Panc1 (cell line): ENCODE measurements at regions not wholly inside any gene's neighbourhood (a gene's known extent, or its start where the extent isn't known, plus 50 kb on each side); places are given as distances from the start of the nearest gene placed in this dataset.

Source experiments
- ATAC-seq: fragments of 200-7000 bp; cut with Tn5 transposase; 2 replicates; pipeline ENCODE4 v1.9.1; 2020; ENCODE audit warnings: mild to moderate bottlenecking, moderate library complexity
- BruUV-seq: library from RNA; stranded (reverse); fragments of 400-500 nt; replicated peaks from 2 replicates; lab custom pipeline; 2021; lab: Mats Ljungman, UMichigan
- CTCF ChIA-PET: fragments of 300-600 bp; sonication (Branson Sonifier 250); formaldehyde crosslinking; loops from one replicate; lab custom pipeline; 2022; ENCODE audit warnings: antibody characterized with exemption; lab: Charles Lee
- POLR2A ChIA-PET: fragments of 300-600 bp; sonication (Branson Sonifier 250); formaldehyde crosslinking; loops from one replicate; lab custom pipeline; 2022; ENCODE audit warnings: antibody characterized with exemption; lab: Charles Lee
- DNase-seq: peaks from one replicate; pipeline ENCODE4 v3.0.0-alpha.2; 2010; ENCODE audit warnings: low read depth, low spot score
- H3K27ac ChIP-seq: 2 replicates; pipeline ENCODE4 v1.5.1; 2011; ENCODE audit warnings: mild to moderate bottlenecking, low read length, inconsistent platforms
- H3K27me3 ChIP-seq: fragments of 200-500 bp; sonication (Bioruptor generic); 2 replicates; pipeline ENCODE4 v1.6.0; 2014; ENCODE audit warnings: low read length, inconsistent platforms; ENCODE audit not compliant: control insufficient read depth, insufficient read depth
- H3K36me3 ChIP-seq: fragments of 200-500 bp; sonication (Bioruptor generic); 2 replicates; pipeline ENCODE4 v1.5.1; 2014; ENCODE audit warnings: inconsistent platforms, mild to moderate bottlenecking, low read length, moderate library complexity; ENCODE audit not compliant: control insufficient read depth, insufficient read depth
- H3K4me1 ChIP-seq: 2 replicates; pipeline ENCODE4 v1.5.1; 2011; ENCODE audit warnings: inconsistent platforms, mild to moderate bottlenecking, low read length, moderate library complexity; ENCODE audit not compliant: control insufficient read depth, insufficient read depth
- H3K4me3 ChIP-seq, 2 experiments: 2 replicates each; pipeline ENCODE4 v1.5.1; 2011 to 2012; ENCODE audit warnings: low read depth in 2 of 2, low read length in 2 of 2, mild to moderate bottlenecking in 2 of 2, inconsistent platforms in 1 of 2, moderate library complexity in 1 of 2
- H3K9me3 ChIP-seq: fragments of 200-500 bp; sonication (Bioruptor generic); 2 replicates; pipeline ENCODE4 v1.5.1; 2014; ENCODE audit warnings: low read depth, mild to moderate bottlenecking, inconsistent platforms, low read length, moderate library complexity; ENCODE audit not compliant: control insufficient read depth, insufficient read depth
- POLR2AphosphoS5 ChIP-seq: IDR thresholded peaks from 2 replicates; pipeline ENCODE4 v1.6.1; 2012; ENCODE audit warnings: mild to moderate bottlenecking, low read depth, low read length, moderate library complexity
- REST ChIP-seq, 2 experiments: IDR thresholded peaks; 2 replicates each; pipeline ENCODE4 v1.6.1; 2011 to 2012; ENCODE audit warnings: low read depth in 2 of 2, control low read depth in 1 of 2, low read length in 1 of 2, mild to moderate bottlenecking in 1 of 2, moderate library complexity in 1 of 2; ENCODE audit not compliant: insufficient read depth in 1 of 2
- SIN3A ChIP-seq: IDR thresholded peaks from 2 replicates; pipeline ENCODE4 v1.6.1; 2012; ENCODE audit warnings: low read depth, mild to moderate bottlenecking, low read length, moderate library complexity, borderline replicate concordance; ENCODE audit not compliant: insufficient read depth
- TCF7L2 ChIP-seq: IDR thresholded peaks from 2 replicates; pipeline ENCODE4 v1.6.1; 2011; ENCODE audit warnings: mild to moderate bottlenecking, low read depth, low read length, inconsistent platforms
- in situ Hi-C: cut with HindIII; loops from 2 replicates; pipeline ENCODE4 v1.10.0; 2016; ENCODE audit warnings: low sequenced_read_pairs, low pct_unique_long_range_greater_than_20kb
- intact Hi-C: fragments of 100-400 bp; cut with micrococcal nuclease; formaldehyde crosslinking; loops from one replicate; pipeline ENCODE4 v1.10.0; 2022; ENCODE audit not compliant: unreplicated experiment
- TF ChIP-seq, protein P1 (sequence below): fragments of 450-650 bp; IDR thresholded peaks from 2 replicates; pipeline ENCODE4 v1.5.1; 2017; ENCODE audit warnings: mild to moderate bottlenecking

DNA sequence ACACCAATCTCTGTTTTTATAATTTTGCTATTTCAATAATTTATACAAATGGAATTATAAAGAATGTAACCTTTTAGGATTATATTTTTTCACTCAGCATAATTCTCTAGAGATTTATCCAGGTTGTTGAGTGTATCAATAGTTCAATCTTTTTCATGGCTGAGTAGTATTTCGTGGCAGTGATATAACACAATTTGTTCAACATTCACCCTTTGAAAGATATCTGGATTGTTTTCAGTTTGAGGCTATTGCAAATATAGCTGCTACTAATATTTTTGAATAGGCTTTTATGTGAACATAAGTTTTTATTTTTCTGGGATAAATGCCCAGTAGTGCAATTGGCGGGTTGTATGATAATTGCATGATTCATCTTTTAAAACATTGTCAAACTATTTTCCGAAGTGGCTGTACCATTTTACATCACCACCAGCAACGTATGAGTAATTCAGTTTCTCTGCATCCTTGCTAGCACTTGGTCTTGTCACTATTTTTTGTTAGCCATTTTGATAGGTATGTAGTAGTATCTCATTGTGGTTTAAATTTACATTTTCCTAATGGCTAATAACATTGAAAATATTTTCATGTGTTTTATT lies 55.6 kb upstream of the ABCD3 start:
- Histone ChIP-seq H3K36me3 (no peaks in the 10 kb centered on the region), H3K4me1 (no peaks in the 10 kb centered on the region), H3K27me3 (no peaks in the 10 kb centered on the region), H3K27ac (no peak overlapping the region), H3K9me3 (no peaks in the 10 kb centered on the region), H3K4me3 (no peak overlapping the region)
- BruUV-seq: no TSS peak
- ChIA-PET POLR2A (no interaction called here), CTCF (no interaction called here)
- in situ Hi-C loops: no loop called here
- intact Hi-C loops: no loop called here
- DNase-seq (no peak), ATAC-seq (no peak)
- TF ChIP-seq TCF7L2: no peak
- TF ChIP-seq SIN3A: no peak
- no peak for TF ChIP-seq REST (IDR thresholded peaks at IDR 0.05; ENCODE audit: insufficient read depth in 1 of 2, low read depth in 2 of 2, low read length in 1 of 2)
- no peak for TF ChIP-seq POLR2AphosphoS5
- TF ChIP-seq, protein P1, sequence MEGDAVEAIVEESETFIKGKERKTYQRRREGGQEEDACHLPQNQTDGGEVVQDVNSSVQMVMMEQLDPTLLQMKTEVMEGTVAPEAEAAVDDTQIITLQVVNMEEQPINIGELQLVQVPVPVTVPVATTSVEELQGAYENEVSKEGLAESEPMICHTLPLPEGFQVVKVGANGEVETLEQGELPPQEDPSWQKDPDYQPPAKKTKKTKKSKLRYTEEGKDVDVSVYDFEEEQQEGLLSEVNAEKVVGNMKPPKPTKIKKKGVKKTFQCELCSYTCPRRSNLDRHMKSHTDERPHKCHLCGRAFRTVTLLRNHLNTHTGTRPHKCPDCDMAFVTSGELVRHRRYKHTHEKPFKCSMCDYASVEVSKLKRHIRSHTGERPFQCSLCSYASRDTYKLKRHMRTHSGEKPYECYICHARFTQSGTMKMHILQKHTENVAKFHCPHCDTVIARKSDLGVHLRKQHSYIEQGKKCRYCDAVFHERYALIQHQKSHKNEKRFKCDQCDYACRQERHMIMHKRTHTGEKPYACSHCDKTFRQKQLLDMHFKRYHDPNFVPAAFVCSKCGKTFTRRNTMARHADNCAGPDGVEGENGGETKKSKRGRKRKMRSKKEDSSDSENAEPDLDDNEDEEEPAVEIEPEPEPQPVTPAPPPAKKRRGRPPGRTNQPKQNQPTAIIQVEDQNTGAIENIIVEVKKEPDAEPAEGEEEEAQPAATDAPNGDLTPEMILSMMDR: no peak

DNA sequence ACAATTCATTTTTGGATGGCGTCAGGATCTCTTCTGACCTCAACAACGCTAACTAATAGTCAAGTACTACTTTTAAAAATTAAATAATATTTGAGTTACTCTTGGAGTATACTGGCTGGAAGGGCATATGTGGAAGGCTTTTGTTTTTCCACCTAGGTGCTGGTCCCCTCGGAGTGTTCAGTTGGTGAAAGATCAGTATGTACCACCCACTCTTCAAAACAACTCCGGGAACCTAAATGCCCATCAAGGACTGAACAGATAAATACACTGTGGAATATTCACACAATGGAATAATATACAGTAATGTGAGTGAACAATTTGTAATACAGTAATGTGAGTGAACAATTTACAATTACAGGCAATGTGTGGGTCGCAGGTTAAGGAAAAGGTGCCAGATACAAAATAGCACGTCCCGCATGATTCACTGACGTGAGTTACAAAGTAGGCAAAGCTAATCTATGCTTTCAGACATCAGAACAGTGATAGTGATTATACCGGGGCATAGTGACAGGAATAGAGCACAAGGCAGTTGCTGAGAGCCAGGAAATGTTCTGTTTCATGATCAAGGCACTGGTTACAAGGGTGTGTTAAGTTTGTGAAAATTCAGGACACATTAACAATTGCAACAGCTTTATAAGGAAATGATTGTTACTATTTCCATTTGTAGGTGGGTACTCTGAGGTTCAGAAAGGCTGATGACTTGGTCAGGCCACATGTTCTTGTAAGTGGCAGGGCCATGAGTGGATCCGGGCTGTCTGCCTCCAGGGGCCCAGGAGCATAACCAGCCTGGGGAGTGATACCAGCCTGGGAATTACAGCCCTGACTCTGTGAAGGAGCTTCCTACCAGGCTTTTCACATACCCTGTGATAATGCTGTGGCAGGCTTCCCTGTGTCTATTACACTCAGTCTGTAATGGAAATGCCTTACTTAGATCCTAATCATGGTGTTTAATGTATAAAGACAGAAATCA lies 59.3 kb upstream of the ABCD3 start:
- no peaks in the 10 kb centered on the region for H3K27me3 ChIP-seq
- ATAC-seq: no peak
- H3K4me1 ChIP-seq: no peaks in the 10 kb centered on the region
- TF ChIP-seq, protein P1: no peak
- TF ChIP-seq TCF7L2 (no peak), REST (IDR thresholded peaks at IDR 0.05; ENCODE audit: insufficient read depth in 1 of 2, low read depth in 2 of 2, low read length in 1 of 2) (no peak)
- ChIA-PET POLR2A (no interaction called here), CTCF (no interaction called here)
- H3K36me3 ChIP-seq: no peaks in the 10 kb centered on the region
- BruUV-seq: no TSS peak
- in situ Hi-C loops: no loop called here
- no peaks in the 10 kb centered on the region for H3K9me3 ChIP-seq
- no peak for DNase-seq
- intact Hi-C loops: loop anchor here (10.0 kb wide), 1 partner anchor 106 kb away; no protein-coding TSS in a partner anchor
- H3K27ac ChIP-seq: no peak overlapping the region
- H3K4me3 ChIP-seq: no peak overlapping the region
